H1 (cell line): ENCODE measurements at regions not wholly inside any gene's neighbourhood (a gene's known extent, or its start where the extent isn't known, plus 50 kb on each side); places are given as distances from the start of the nearest gene placed in this dataset.

Source experiments
- CTCF ChIP-seq, 3 experiments: IDR thresholded peaks; 1 replicate in 2 of 3; 2 replicates in 1 of 3; pipeline versions ENCODE4 v1.5.1 to v1.6.1; 2011; ENCODE audit warnings: low read length in 3 of 3, mild to moderate bottlenecking in 3 of 3, inconsistent platforms in 2 of 3, low read depth in 1 of 3, moderate library complexity in 1 of 3; ENCODE audit not compliant: insufficient read depth in 1 of 3; ENCODE audit errors: control extremely low read depth in 1 of 3
- EP300 ChIP-seq, 2 experiments: IDR thresholded peaks; 1 replicate in 1 of 2; 2 replicates in 1 of 2; pipeline ENCODE4 v1.6.1; 2011 to 2012; ENCODE audit warnings: low read depth in 2 of 2, low read length in 2 of 2, mild to moderate bottlenecking in 2 of 2, borderline replicate concordance in 1 of 2, inconsistent platforms in 1 of 2, moderate library complexity in 1 of 2
- EZH2 ChIP-seq: fragments of 200-600 bp; sonication (generic); IDR thresholded peaks from 2 replicates; pipeline ENCODE4 v1.7.1; 2012; ENCODE audit warnings: low read depth, mild to moderate bottlenecking, moderate library complexity, low read length, inconsistent platforms; ENCODE audit not compliant: severe bottlenecking
- HDAC6 ChIP-seq: IDR thresholded peaks from one replicate; pipeline ENCODE4 v1.7.1; 2012; ENCODE audit warnings: low read depth, mild to moderate bottlenecking, inconsistent platforms, low read length, moderate library complexity
- NRF1 ChIP-seq: IDR thresholded peaks from 2 replicates; pipeline ENCODE4 v1.6.1; 2011; ENCODE audit warnings: mild to moderate bottlenecking, low read depth, low read length, improper control_type of control experiment
- POLR2A ChIP-seq, 2 experiments: IDR thresholded peaks; 1 replicate in 1 of 2; 2 replicates in 1 of 2; pipeline ENCODE4 v1.6.1; 2011; ENCODE audit warnings: low read depth in 2 of 2, low read length in 2 of 2, mild to moderate bottlenecking in 2 of 2; ENCODE audit errors: control extremely low read depth in 1 of 2
- POLR2AphosphoS5 ChIP-seq: IDR thresholded peaks from 2 replicates; pipeline ENCODE4 v1.6.1; 2011; ENCODE audit warnings: low read depth, low read length

DNA sequence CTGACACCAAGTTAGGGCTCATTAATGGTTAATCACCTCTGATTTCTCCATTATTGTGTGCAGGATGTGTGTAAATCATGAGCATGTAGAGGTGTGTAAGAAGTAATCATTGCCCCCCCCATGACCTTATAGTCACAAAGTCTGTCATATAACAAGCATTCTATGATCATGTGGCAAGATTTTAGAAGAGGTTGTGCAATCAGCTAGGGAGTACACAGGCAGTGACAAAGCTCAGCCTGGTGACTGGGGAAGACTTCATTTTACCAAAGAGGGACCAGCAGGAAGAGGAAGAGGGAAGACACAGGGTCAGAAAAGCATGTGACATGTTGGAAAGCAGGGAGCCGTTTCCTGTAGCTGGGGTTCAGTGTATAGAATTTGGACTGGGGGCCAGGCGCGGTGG lies 176.5 kb upstream of the LARGE1 start:
- TF ChIP-seq POLR2A (IDR thresholded peaks at IDR 0.05; ENCODE audit: control extremely low read depth in 1 of 2, low read depth in 2 of 2, low read length in 2 of 2) (no peak), NRF1 (no peak), CTCF (IDR thresholded peaks at IDR 0.05; ENCODE audit: control extremely low read depth in 1 of 3, insufficient read depth in 1 of 3, low read depth in 1 of 3, low read length in 3 of 3) (no peak), EP300 (IDR thresholded peaks at IDR 0.05; ENCODE audit: borderline replicate concordance in 1 of 2, low read depth in 2 of 2, low read length in 2 of 2) (no peak), EZH2 (no peak), POLR2AphosphoS5 (no peak), HDAC6 (no peak)
